ENCODE measurements at regions not wholly inside any gene's neighbourhood (a gene's known extent, or its start where the extent isn't known, plus 50 kb on each side); places are given as distances from the start of the nearest gene placed in this dataset.
"Not testable (repeated sequence)": the region's sequence is repeated elsewhere in the genome, so short reads cannot be mapped to it uniquely, and the experiment has no call there.

GRCh38 chr7:76901944-76902710 lies 130.0 kb downstream of the SPDYE17 start:
- not testable (repeated sequence) for TF ChIP-seq CTCF (IDR thresholded peaks at IDR 0.05); ZFX (IDR thresholded peaks at IDR 0.05; ENCODE audit: borderline replicate concordance)
